Limb (tissue), 2 donors: ENCODE measurements at regions not wholly inside any gene's neighbourhood (a gene's known extent, or its start where the extent isn't known, plus 50 kb on each side); places are given as distances from the start of the nearest gene placed in this dataset.

Experiments
- DNase-seq, 2 donors: peaks; one replicate each; pipeline ENCODE4 v3.0.0-alpha.2; 2016; ENCODE audit errors: extremely low spot score in 2 of 2

GRCh38 chr12:92582475-92582874 is 120.3 kb upstream of the PLEKHG7 start:
- peak in 1 of 2 donors; percentile 58 for DNase-seq

GRCh38 chr12:92581604-92582003 is 121.2 kb upstream of the PLEKHG7 start:
- no peak for DNase-seq

GRCh38 chr12:92574911-92575570 is 127.7 kb upstream of the PLEKHG7 start:
- no peak for DNase-seq

- DNase-seq: no peak
Measured at GRCh38 chr12:92574051-92574783, 128.6 kb upstream of the PLEKHG7 start.

GRCh38 chr12:92573104-92573503 is 129.7 kb upstream of the PLEKHG7 start:
- DNase-seq: no peak

- DNase-seq: no peak
Measured at GRCh38 chr12:92571844-92572543, 130.8 kb upstream of the PLEKHG7 start.

GRCh38 chr12:92571169-92571568 is 131.6 kb upstream of the PLEKHG7 start:
- no peak for DNase-seq

- peak; percentile 76 to 93 for DNase-seq
Measured at GRCh38 chr12:92570056-92570753, 132.6 kb upstream of the PLEKHG7 start.

GRCh38 chr12:92568691-92569090 is 134.1 kb upstream of the PLEKHG7 start:
- DNase-seq: no peak

GRCh38 chr12:92566448-92567019 is 136.3 kb upstream of the PLEKHG7 start:
- no peak for DNase-seq

GRCh38 chr12:92563819-92564218 is 139.0 kb upstream of the PLEKHG7 start:
- no peak for DNase-seq

GRCh38 chr12:92562063-92562734 is 140.6 kb upstream of the PLEKHG7 start:
- DNase-seq: no peak

- DNase-seq: no peak
Measured at GRCh38 chr12:92561543-92561899, 141.3 kb upstream of the PLEKHG7 start.

- no peak for DNase-seq
Measured at GRCh38 chr12:92560713-92561542, 141.9 kb upstream of the PLEKHG7 start.

- DNase-seq: no peak
Measured at GRCh38 chr12:92558806-92559205, 144.0 kb upstream of the PLEKHG7 start.

GRCh38 chr12:92558215-92558773 is 144.5 kb upstream of the PLEKHG7 start:
- DNase-seq: no peak

- no peak for DNase-seq
Measured at GRCh38 chr12:92557422-92557724, 145.4 kb upstream of the PLEKHG7 start.

GRCh38 chr12:92556637-92557421 is 146.0 kb upstream of the PLEKHG7 start:
- DNase-seq: no peak

- DNase-seq: no peak
Measured at GRCh38 chr12:92556141-92556540, 146.6 kb upstream of the PLEKHG7 start.
